Common myeloid progenitor, CD34-positive (primary cell): ENCODE measurements at regions not wholly inside any gene's neighbourhood (a gene's known extent, or its start where the extent isn't known, plus 50 kb on each side); places are given as distances from the start of the nearest gene placed in this dataset.

Experiments
- CTCF ChIA-PET: fragments of 350-600 bp; sonication (Branson Sonifier 250); formaldehyde crosslinking; loops from one replicate; lab custom pipeline; 2021; ENCODE audit warnings: antibody characterized with exemption; lab: Charles Lee
- POLR2A ChIA-PET: fragments of 350-600 bp; sonication (Branson Sonifier 250); formaldehyde crosslinking; loops from one replicate; lab custom pipeline; 2021; ENCODE audit warnings: antibody characterized with exemption; lab: Charles Lee
- DNase-seq, 3 donors: peaks; one replicate each; pipeline versions ENCODE4 v3.0.0 to v3.0.0-alpha.2; 2013
- H3K27ac ChIP-seq, 2 experiments: 1 replicate in 1 of 2; 2 replicates in 1 of 2; pipeline ENCODE4 v1.7.0; 2013; ENCODE audit warnings: inconsistent platforms in 2 of 2, low read length in 2 of 2, mild to moderate bottlenecking in 2 of 2, low read depth in 1 of 2, moderate library complexity in 1 of 2; ENCODE audit not compliant: severe bottlenecking in 2 of 2, insufficient read depth in 1 of 2, poor library complexity in 1 of 2
- H3K27me3 ChIP-seq, 5 experiments: replicated peaks in 2 of 5; 1 replicate in 3 of 5; 2 replicates in 2 of 5; pipeline versions ENCODE4 v1.6.1 to v1.7.0; 2013; ENCODE audit warnings: low read length in 4 of 5, mild to moderate bottlenecking in 2 of 5, moderate library complexity in 2 of 5, inconsistent platforms in 1 of 5; ENCODE audit not compliant: insufficient read depth in 5 of 5, control insufficient read depth in 4 of 5
- H3K36me3 ChIP-seq, 4 experiments: 1 replicate in 2 of 4; 2 replicates in 2 of 4; pipeline versions ENCODE4 v1.6.1 to v1.7.0; 2013; ENCODE audit warnings: low read length in 3 of 4, control low read depth in 1 of 4, mild to moderate bottlenecking in 1 of 4; ENCODE audit not compliant: control insufficient read depth in 4 of 4, insufficient read depth in 4 of 4
- H3K4me1 ChIP-seq, 4 experiments: 1 replicate in 3 of 4; 2 replicates in 1 of 4; pipeline versions ENCODE4 v1.6.1 to v1.7.1; 2013; ENCODE audit warnings: low read length in 3 of 4, mild to moderate bottlenecking in 3 of 4, control low read depth in 1 of 4, inconsistent platforms in 1 of 4, moderate library complexity in 1 of 4; ENCODE audit not compliant: control insufficient read depth in 4 of 4, insufficient read depth in 4 of 4; ENCODE audit errors: control extremely low read depth in 1 of 4
- H3K4me3 ChIP-seq, 7 experiments: 1 replicate in 4 of 7; 2 replicates in 3 of 7; pipeline versions ENCODE4 v1.5.1 to v1.7.0; 2013; ENCODE audit warnings: mild to moderate bottlenecking in 7 of 7, low read length in 6 of 7, moderate library complexity in 6 of 7, inconsistent platforms in 2 of 7, low read depth in 2 of 7, control low read depth in 1 of 7; ENCODE audit not compliant: insufficient read depth in 4 of 7, control insufficient read depth in 1 of 7; ENCODE audit errors: extremely low read depth in 1 of 7
- H3K9me3 ChIP-seq, 5 experiments: 1 replicate in 4 of 5; 2 replicates in 1 of 5; pipeline versions ENCODE4 v1.6.1 to v1.7.1; 2013; ENCODE audit warnings: low read length in 4 of 5, mild to moderate bottlenecking in 2 of 5, inconsistent platforms in 1 of 5, low read depth in 1 of 5, moderate library complexity in 1 of 5; ENCODE audit not compliant: control insufficient read depth in 4 of 5, insufficient read depth in 2 of 5; ENCODE audit errors: control extremely low read depth in 1 of 5
- WGBS: methylation state at CpG from one replicate; pipeline ENCODE4 v1.1.5; 2013; ENCODE audit not compliant: insufficient coverage; 5-methylcytosine and 5-hydroxymethylcytosine counted together

DNA sequence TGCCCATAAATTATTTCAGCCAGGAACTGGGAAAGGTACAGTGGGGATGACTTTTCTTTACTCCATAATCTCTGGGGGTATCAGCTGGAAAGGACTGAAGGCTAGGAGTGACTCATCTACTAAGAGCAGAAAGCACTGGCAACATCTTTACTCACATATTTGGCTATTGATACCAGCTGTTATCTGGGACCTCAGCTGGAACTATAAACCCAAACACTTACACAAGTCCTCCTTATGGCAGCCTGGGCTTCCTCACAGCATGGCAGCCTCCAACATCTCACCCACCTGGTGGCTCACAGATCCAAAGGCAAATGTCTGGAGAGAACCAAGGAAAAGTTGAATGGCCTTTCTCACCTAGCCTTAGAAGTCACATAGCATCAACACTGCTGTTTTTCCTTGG, 379.0 kb upstream of the RND3 start:
- no peak overlapping the region for H3K4me3 ChIP-seq
- H3K36me3 ChIP-seq = no peaks in the 10 kb centered on the region
- CTCF ChIA-PET = no interaction called here
- no peak for DNase-seq
- no peak overlapping the region for H3K27ac ChIP-seq
- H3K9me3 ChIP-seq = peaks cover 0 to 4% (median 0%) of the 10 kb centered on the region in 5 experiments
- POLR2A ChIA-PET = no interaction called here
- no peaks in the 10 kb centered on the region for H3K4me1 ChIP-seq
- H3K27me3 ChIP-seq = no peaks in the 10 kb centered on the region

DNA sequence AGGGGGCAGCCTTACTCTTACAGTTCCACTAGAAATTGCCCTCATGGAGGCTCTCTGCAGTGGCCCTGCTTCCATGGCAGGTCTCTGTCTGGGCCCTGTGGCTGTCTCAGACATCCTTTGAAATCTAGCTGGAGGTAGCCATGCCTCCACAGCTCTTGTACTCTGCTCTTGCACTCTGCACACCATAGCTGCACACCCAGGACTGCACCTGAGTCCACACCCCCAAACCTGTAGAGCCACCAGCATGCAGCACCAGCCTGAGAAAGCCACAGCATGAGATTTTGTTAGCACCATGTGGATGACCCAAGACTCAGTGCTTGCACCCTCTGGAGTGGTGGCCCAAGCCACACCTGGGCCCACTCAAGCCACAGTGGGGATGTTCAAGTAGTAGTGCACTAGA, 376.2 kb upstream of the RND3 start:
- H3K9me3 ChIP-seq = peaks cover 0 to 4% (median 0%) of the 10 kb centered on the region in 5 experiments
- H3K27me3 ChIP-seq = no peaks in the 10 kb centered on the region
- DNase-seq = no peak
- H3K4me1 ChIP-seq = no peaks in the 10 kb centered on the region
- ChIA-PET CTCF (no interaction called here), POLR2A (no interaction called here)
- H3K36me3 ChIP-seq = no peaks in the 10 kb centered on the region
- no peak overlapping the region for H3K4me3 ChIP-seq
- no peak overlapping the region for H3K27ac ChIP-seq

DNA sequence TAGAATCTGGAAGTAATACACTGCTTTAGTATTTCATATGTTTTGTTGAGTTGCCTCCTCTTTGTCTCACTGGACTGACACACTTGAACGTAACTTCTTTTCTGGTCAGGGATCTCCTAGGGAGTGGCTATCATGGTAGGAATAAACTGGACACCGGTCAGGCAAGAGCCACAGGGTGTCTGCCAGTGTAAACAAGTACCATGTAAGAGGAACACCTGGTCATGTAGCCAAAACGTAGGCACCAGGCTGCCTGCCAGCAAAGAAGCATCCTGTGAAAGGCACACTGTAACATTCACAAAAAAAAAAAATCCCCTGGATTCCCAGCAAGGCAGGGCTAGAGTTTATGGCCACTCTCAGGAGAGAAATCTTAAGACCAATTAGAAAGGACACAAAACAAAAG, 372.8 kb upstream of the RND3 start:
- Histone ChIP-seq H3K9me3 (peaks cover 0 to 4% (median 0%) of the 10 kb centered on the region in 5 experiments), H3K36me3 (no peaks in the 10 kb centered on the region), H3K27ac (no peak overlapping the region), H3K4me1 (no peaks in the 10 kb centered on the region), H3K4me3 (no peak overlapping the region), H3K27me3 (peaks cover 0 to 2% (median 0%) of the 10 kb centered on the region in 5 experiments)
- DNase-seq = no peak
- ChIA-PET POLR2A (no interaction called here), CTCF (no interaction called here)
- WGBS = 92% methylated on average over 2 of the region's 3 CpGs

DNA sequence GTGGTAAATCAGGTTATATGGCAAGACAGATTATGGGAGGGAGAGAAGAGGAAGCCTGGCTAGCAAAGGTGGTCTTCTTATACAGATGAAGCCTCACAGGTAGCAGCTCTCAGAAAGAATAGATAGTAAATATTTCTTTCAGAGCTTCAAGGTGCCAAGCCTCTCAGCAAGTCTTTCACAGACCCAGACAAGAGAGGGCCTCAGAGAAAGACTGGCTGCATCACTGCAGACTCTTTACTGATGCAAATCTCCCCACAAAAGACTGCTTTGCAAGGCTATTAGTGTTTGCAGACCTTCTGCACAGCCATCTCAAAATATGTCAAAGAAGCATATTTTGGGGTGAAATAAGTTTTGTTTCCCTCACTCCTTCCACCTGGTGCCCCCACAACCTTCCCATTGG, 372.4 kb upstream of the RND3 start:
- Histone ChIP-seq H3K27ac (no peak overlapping the region), H3K36me3 (no peaks in the 10 kb centered on the region), H3K9me3 (peaks cover 0 to 4% (median 0%) of the 10 kb centered on the region in 5 experiments), H3K27me3 (peaks cover 0 to 2% (median 0%) of the 10 kb centered on the region in 5 experiments), H3K4me1 (no peaks in the 10 kb centered on the region), H3K4me3 (no peak overlapping the region)
- POLR2A ChIA-PET = no interaction called here
- DNase-seq = no peak
- CTCF ChIA-PET = no interaction called here

DNA sequence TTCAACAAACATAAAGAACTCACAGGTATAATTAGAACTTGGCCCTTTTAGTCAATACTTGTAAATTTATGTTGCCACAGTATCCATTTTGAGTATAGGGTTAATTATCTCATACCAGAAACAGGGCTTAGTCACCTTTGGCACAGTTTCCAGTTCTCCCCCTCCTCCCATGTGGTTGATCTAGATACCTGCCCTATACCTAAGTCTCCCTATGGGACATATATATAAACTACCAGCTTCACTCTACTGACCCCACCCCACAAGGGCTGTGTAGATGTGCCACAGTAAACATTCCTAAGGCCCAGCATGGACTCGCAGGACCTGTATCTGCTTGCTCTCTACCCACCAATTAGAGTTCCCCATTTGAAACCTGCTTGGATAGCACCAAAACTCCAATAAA, 371.7 kb upstream of the RND3 start:
- H3K36me3 ChIP-seq = no peaks in the 10 kb centered on the region
- H3K4me3 ChIP-seq = no peak overlapping the region
- no peak overlapping the region for H3K27ac ChIP-seq
- WGBS = 100% methylated on average over 1 of the region's 1 CpG
- no peak for DNase-seq
- CTCF ChIA-PET = no interaction called here
- H3K4me1 ChIP-seq = no peaks in the 10 kb centered on the region
- peaks cover 0 to 4% (median 0%) of the 10 kb centered on the region in 5 experiments for H3K9me3 ChIP-seq
- H3K27me3 ChIP-seq = peaks cover 0 to 2% (median 0%) of the 10 kb centered on the region in 5 experiments
- POLR2A ChIA-PET = no interaction called here

DNA sequence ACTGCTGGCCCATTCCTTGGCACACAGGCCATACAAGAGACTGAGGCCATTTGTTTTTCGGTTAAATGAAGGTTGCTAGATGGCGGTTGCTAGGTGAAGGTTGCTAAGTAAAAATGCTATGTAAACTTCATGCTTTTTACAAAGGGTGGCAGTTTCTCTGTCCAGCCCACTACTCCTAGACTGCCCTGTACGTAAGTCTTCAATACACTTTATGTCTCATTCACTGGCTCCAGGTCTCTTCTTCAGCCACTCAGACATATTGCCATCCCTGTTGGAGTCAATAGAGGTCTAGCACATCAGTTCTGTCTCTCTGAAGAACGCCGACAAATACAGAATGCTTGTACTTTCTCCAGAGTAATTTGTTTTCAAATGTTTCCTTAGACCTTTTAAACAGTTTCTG, 370.9 kb upstream of the RND3 start:
- H3K36me3 ChIP-seq = no peaks in the 10 kb centered on the region
- peaks cover 0 to 2% (median 0%) of the 10 kb centered on the region in 5 experiments for H3K27me3 ChIP-seq
- H3K4me3 ChIP-seq = no peak overlapping the region
- ChIA-PET CTCF (no interaction called here), POLR2A (no interaction called here)
- H3K9me3 ChIP-seq = no peaks in the 10 kb centered on the region
- no peak overlapping the region for H3K27ac ChIP-seq
- H3K4me1 ChIP-seq = no peaks in the 10 kb centered on the region
- 94% methylated on average over 3 of the region's 5 CpGs for WGBS
- DNase-seq = no peak

DNA sequence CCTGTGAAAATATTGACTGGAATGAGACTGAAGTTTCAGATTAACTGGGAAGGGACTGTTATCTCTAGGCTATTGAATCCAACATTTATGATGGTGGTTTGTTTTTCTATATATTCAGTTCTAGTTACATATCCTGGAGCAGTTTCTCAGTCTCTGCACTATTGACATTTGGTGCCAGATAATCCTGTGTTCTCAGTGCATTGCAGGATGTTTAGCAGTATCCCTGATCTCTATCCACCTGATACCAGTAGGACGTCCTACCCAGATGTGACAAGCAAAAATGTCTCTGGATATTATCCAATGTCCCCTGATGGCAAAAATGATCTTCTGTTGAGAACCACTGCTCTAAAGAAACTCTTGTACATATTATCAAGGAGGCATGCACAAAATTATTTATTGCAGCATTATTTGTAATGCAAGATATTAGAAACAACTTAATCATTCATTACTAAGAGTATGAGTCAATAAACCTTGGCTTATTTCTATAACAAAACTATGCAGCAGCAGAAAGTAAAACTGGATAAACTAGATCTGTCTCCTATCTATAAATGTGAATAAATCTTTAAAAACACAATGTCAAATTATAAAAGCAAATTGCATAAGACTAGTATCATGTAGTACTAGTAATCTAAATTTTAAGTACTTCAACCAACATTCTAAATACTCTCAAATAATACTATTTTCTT, 369.3 kb upstream of the RND3 start:
- Histone ChIP-seq H3K27me3 (peaks cover 0 to 2% (median 0%) of the 10 kb centered on the region in 5 experiments), H3K27ac (no peak overlapping the region), H3K9me3 (no peaks in the 10 kb centered on the region), H3K36me3 (no peaks in the 10 kb centered on the region), H3K4me3 (no peak overlapping the region), H3K4me1 (no peaks in the 10 kb centered on the region)
- CTCF ChIA-PET = no interaction called here
- 80% methylated on average over 1 of the region's 1 CpG for WGBS
- DNase-seq = no peak
- POLR2A ChIA-PET = no interaction called here
